H1 (cell line): ENCODE measurements at regions not wholly inside any gene's neighbourhood (a gene's known extent, or its start where the extent isn't known, plus 50 kb on each side); places are given as distances from the start of the nearest gene placed in this dataset.
A peak's percentile ranks its signal among the peaks of the same experiment; 100 is the strongest.

Experiments
- BRCA1 ChIP-seq: IDR thresholded peaks from 2 replicates; pipeline ENCODE4 v1.6.1; 2012; ENCODE audit warnings: low read depth, low read length, improper control_type of control experiment
- CEBPB ChIP-seq: IDR thresholded peaks from 2 replicates; pipeline ENCODE4 v1.6.1; 2012; ENCODE audit warnings: low read depth, low read length
- CTCF ChIP-seq, 3 experiments: IDR thresholded peaks; 1 replicate in 2 of 3; 2 replicates in 1 of 3; pipeline versions ENCODE4 v1.5.1 to v1.6.1; 2011; ENCODE audit warnings: low read length in 3 of 3, mild to moderate bottlenecking in 3 of 3, inconsistent platforms in 2 of 3, low read depth in 1 of 3, moderate library complexity in 1 of 3; ENCODE audit not compliant: insufficient read depth in 1 of 3; ENCODE audit errors: control extremely low read depth in 1 of 3
- EP300 ChIP-seq, 2 experiments: IDR thresholded peaks; 1 replicate in 1 of 2; 2 replicates in 1 of 2; pipeline ENCODE4 v1.6.1; 2011 to 2012; ENCODE audit warnings: low read depth in 2 of 2, low read length in 2 of 2, mild to moderate bottlenecking in 2 of 2, borderline replicate concordance in 1 of 2, inconsistent platforms in 1 of 2, moderate library complexity in 1 of 2
- EZH2 ChIP-seq: fragments of 200-600 bp; sonication (generic); IDR thresholded peaks from 2 replicates; pipeline ENCODE4 v1.7.1; 2012; ENCODE audit warnings: low read depth, mild to moderate bottlenecking, moderate library complexity, low read length, inconsistent platforms; ENCODE audit not compliant: severe bottlenecking
- HDAC2 ChIP-seq, 2 experiments: fragments of 300-600 bp in 1 of 2; sonication (generic) in 1 of 2; IDR thresholded peaks; 2 replicates each; pipeline ENCODE4 v1.6.1; 2011 to 2012; ENCODE audit warnings: low read depth in 2 of 2, low read length in 2 of 2, mild to moderate bottlenecking in 2 of 2, moderate library complexity in 2 of 2, borderline replicate concordance in 1 of 2, inconsistent platforms in 1 of 2
- MAFK ChIP-seq: IDR thresholded peaks from 2 replicates; pipeline ENCODE4 v1.6.1; 2012; ENCODE audit warnings: low read depth, mild to moderate bottlenecking, improper control_type of control experiment, low read length
- POLR2A ChIP-seq, 2 experiments: IDR thresholded peaks; 1 replicate in 1 of 2; 2 replicates in 1 of 2; pipeline ENCODE4 v1.6.1; 2011; ENCODE audit warnings: low read depth in 2 of 2, low read length in 2 of 2, mild to moderate bottlenecking in 2 of 2; ENCODE audit errors: control extremely low read depth in 1 of 2
- POLR2AphosphoS5 ChIP-seq: IDR thresholded peaks from 2 replicates; pipeline ENCODE4 v1.6.1; 2011; ENCODE audit warnings: low read depth, low read length
- RAD21 ChIP-seq, 2 experiments: IDR thresholded peaks in 1 of 2; conservative IDR thresholded peaks in 1 of 2; 2 replicates each; pipeline ENCODE4 v1.6.1; 2011; ENCODE audit warnings: low read depth in 2 of 2, low read length in 2 of 2, improper control_type of control experiment in 1 of 2, inconsistent platforms in 1 of 2, mild to moderate bottlenecking in 1 of 2, moderate library complexity in 1 of 2
- RXRA ChIP-seq: IDR thresholded peaks from 2 replicates; pipeline ENCODE4 v1.6.1; 2011; ENCODE audit warnings: low read depth, mild to moderate bottlenecking, low read length, moderate library complexity; ENCODE audit not compliant: insufficient read depth
- SIN3A ChIP-seq, 2 experiments: IDR thresholded peaks in 1 of 2; conservative IDR thresholded peaks in 1 of 2; 2 replicates each; pipeline ENCODE4 v1.6.1; 2011 to 2012; ENCODE audit warnings: low read length in 2 of 2, improper control_type of control experiment in 1 of 2, low read depth in 1 of 2, mild to moderate bottlenecking in 1 of 2
- SP1 ChIP-seq: IDR thresholded peaks from 2 replicates; pipeline ENCODE4 v1.6.1; 2011; ENCODE audit warnings: low read depth, low read length
- TAF1 ChIP-seq: IDR thresholded peaks from 2 replicates; pipeline ENCODE4 v1.6.1; 2011; ENCODE audit warnings: mild to moderate bottlenecking, low read depth, low read length

- TF ChIP-seq EZH2: no peak
- no peak for TF ChIP-seq CEBPB
- TF ChIP-seq CTCF (IDR thresholded peaks at IDR 0.05; ENCODE audit: control extremely low read depth in 1 of 3, insufficient read depth in 1 of 3, low read depth in 1 of 3, low read length in 3 of 3): no peak
- no peak for TF ChIP-seq HDAC2 (IDR thresholded peaks at IDR 0.05; ENCODE audit: borderline replicate concordance in 1 of 2, low read depth in 2 of 2, low read length in 2 of 2)
- TF ChIP-seq TAF1: no peak
- TF ChIP-seq POLR2AphosphoS5: no peak
- no peak for TF ChIP-seq SIN3A (conservative IDR thresholded peaks at IDR 0.05 in 1 of 2, IDR thresholded peaks at IDR 0.05 in 1 of 2; ENCODE audit: low read depth in 1 of 2, low read length in 2 of 2)
- no peak for TF ChIP-seq POLR2A (IDR thresholded peaks at IDR 0.05; ENCODE audit: control extremely low read depth in 1 of 2, low read depth in 2 of 2, low read length in 2 of 2)
- TF ChIP-seq EP300 (IDR thresholded peaks at IDR 0.05; ENCODE audit: borderline replicate concordance in 1 of 2, low read depth in 2 of 2, low read length in 2 of 2): no peak
- no peak for TF ChIP-seq BRCA1
- TF ChIP-seq RXRA: no peak
- peak; percentile 11 to 20; a peak in 1 of 4 replicates for TF ChIP-seq RAD21 (IDR thresholded peaks at IDR 0.05 in 1 of 2, conservative IDR thresholded peaks at IDR 0.05 in 1 of 2; ENCODE audit: low read depth in 2 of 2, low read length in 2 of 2)
- no peak for TF ChIP-seq MAFK
- TF ChIP-seq SP1: no peak
Measured at GRCh38 chr14:41051801-41052200, 554.9 kb upstream of the LRFN5 start.
